IMR-90 (cell line): ENCODE measurements at regions not wholly inside any gene's neighbourhood (a gene's known extent, or its start where the extent isn't known, plus 50 kb on each side); places are given as distances from the start of the nearest gene placed in this dataset.

Experiments
- ATAC-seq: fragments of 200-7000 bp; cut with Tn5 transposase; 2 replicates; pipeline ENCODE4 v1.9.1; 2020; ENCODE audit warnings: low read depth, mild to moderate bottlenecking, moderate library complexity
- BruUV-seq: library from RNA; stranded (reverse); fragments of 400-500 nt; replicated peaks from 2 replicates; lab custom pipeline; 2021; lab: Mats Ljungman, UMichigan
- CTCF ChIA-PET: fragments of 300-600 bp; formaldehyde crosslinking; extraction: SDS; loops from one replicate; lab custom pipeline; 2021; ENCODE audit warnings: antibody characterized with exemption; lab: Yijun Ruan, JAX
- POLR2A ChIA-PET: fragments of 300-600 bp; sonication (Branson Sonifier 250); formaldehyde crosslinking; loops from one replicate; lab custom pipeline; 2022; ENCODE audit warnings: antibody characterized with exemption; ENCODE audit not compliant: unreplicated experiment; lab: Charles Lee
- DNase-seq: peaks from one replicate; pipeline ENCODE4 v3.0.0; 2013
- H2AFZ ChIP-seq: replicated peaks from 2 replicates; pipeline ENCODE3; 2013; ENCODE audit warnings: low read length, mild to moderate bottlenecking; ENCODE audit not compliant: poor library complexity
- H2AK5ac ChIP-seq: 2 replicates; pipeline ENCODE4 v1.6.1; 2013; ENCODE audit warnings: low read depth, low read length, inconsistent platforms
- H2AK9ac ChIP-seq: replicated peaks from 2 replicates; pipeline ENCODE3; 2013; ENCODE audit warnings: mild to moderate bottlenecking, low read depth, low read length, moderate library complexity; ENCODE audit not compliant: poor library complexity
- H2BK120ac ChIP-seq: 2 replicates; pipeline ENCODE4 v1.6.1; 2013; ENCODE audit warnings: low read depth, low read length, inconsistent platforms
- H2BK15ac ChIP-seq: 3 replicates; pipeline ENCODE4 v1.6.1; 2013; ENCODE audit warnings: low read depth, low read length, inconsistent platforms
- H2BK20ac ChIP-seq: 2 replicates; pipeline ENCODE4 v1.6.1; 2013; ENCODE audit warnings: low read depth, mild to moderate bottlenecking, inconsistent platforms, low read length, moderate library complexity
- H2BK5ac ChIP-seq: 2 replicates; pipeline ENCODE4 v1.6.1; 2013; ENCODE audit warnings: mild to moderate bottlenecking, low read depth, low read length, inconsistent platforms; ENCODE audit not compliant: poor library complexity, severe bottlenecking
- H3K14ac ChIP-seq: replicated peaks from 2 replicates; pipeline ENCODE4 v1.6.1; 2013; ENCODE audit warnings: low read depth, low read length, inconsistent platforms
- H3K18ac ChIP-seq: 2 replicates; pipeline ENCODE4 v1.6.1; 2013; ENCODE audit warnings: low read depth, low read length, control low read depth
- H3K23ac ChIP-seq: 2 replicates; pipeline ENCODE4 v1.6.1; 2013; ENCODE audit warnings: low read depth, low read length, inconsistent platforms
- H3K27ac ChIP-seq: 2 replicates; pipeline ENCODE4 v1.5.1; 2013; ENCODE audit warnings: mild to moderate bottlenecking, control low read depth, low read length; ENCODE audit not compliant: insufficient read depth
- H3K27me3 ChIP-seq: 2 replicates; pipeline ENCODE4 v1.6.1; 2013; ENCODE audit warnings: low read length; ENCODE audit not compliant: control insufficient read depth, insufficient read depth
- H3K36me3 ChIP-seq: 2 replicates; pipeline ENCODE4 v1.6.1; 2013; ENCODE audit warnings: low read length, mixed read lengths; ENCODE audit not compliant: control insufficient read depth, insufficient read depth
- H3K4ac ChIP-seq: 2 replicates; pipeline ENCODE4 v1.6.1; 2013; ENCODE audit warnings: low read depth, low read length, inconsistent platforms
- H3K4me1 ChIP-seq: 2 replicates; pipeline ENCODE4 v1.6.1; 2013; ENCODE audit warnings: low read length, mixed read lengths; ENCODE audit not compliant: control insufficient read depth, insufficient read depth
- H3K4me2 ChIP-seq: 2 replicates; pipeline ENCODE4 v1.6.1; 2013; ENCODE audit warnings: low read depth, mild to moderate bottlenecking, control low read depth, low read length, moderate library complexity
- H3K4me3 ChIP-seq: 2 replicates; pipeline ENCODE4 v1.5.1; 2013; ENCODE audit warnings: low read depth, mild to moderate bottlenecking, control low read depth, low read length, moderate library complexity; ENCODE audit not compliant: insufficient read depth
- H3K56ac ChIP-seq: 2 replicates; pipeline ENCODE4 v1.6.1; 2013; ENCODE audit warnings: low read length, inconsistent platforms; ENCODE audit not compliant: insufficient read depth; ENCODE audit errors: extremely low read depth
- H3K79me1 ChIP-seq, 2 experiments: 2 replicates each; pipeline ENCODE4 v1.6.1; 2013; ENCODE audit warnings: low read length in 2 of 2, inconsistent platforms in 1 of 2, low read depth in 1 of 2
- H3K9ac ChIP-seq: 2 replicates; pipeline ENCODE4 v1.6.1; 2013; ENCODE audit warnings: low read depth, low read length, control low read depth
- H3K9me1 ChIP-seq: 2 replicates; pipeline ENCODE4 v1.6.1; 2013; ENCODE audit warnings: low read length, inconsistent platforms; ENCODE audit not compliant: insufficient read depth
- H3K9me3 ChIP-seq: 2 replicates; pipeline ENCODE4 v1.6.1; 2013; ENCODE audit warnings: low read length; ENCODE audit not compliant: control insufficient read depth, insufficient read depth
- H4K20me1 ChIP-seq: 2 replicates; pipeline ENCODE4 v1.6.1; 2013; ENCODE audit warnings: low read length, inconsistent platforms; ENCODE audit not compliant: insufficient read depth
- H4K5ac ChIP-seq: 2 replicates; pipeline ENCODE4 v1.6.1; 2013; ENCODE audit warnings: mild to moderate bottlenecking, low read depth, low read length, control low read depth
- H4K8ac ChIP-seq, 2 experiments: 2 replicates each; pipeline ENCODE4 v1.6.1; 2013; ENCODE audit warnings: low read depth in 2 of 2, low read length in 2 of 2, control low read depth in 1 of 2, inconsistent platforms in 1 of 2
- H4K91ac ChIP-seq: 2 replicates; pipeline ENCODE4 v1.6.1; 2013; ENCODE audit warnings: low read depth, low read length, inconsistent platforms; ENCODE audit not compliant: insufficient read depth
- BHLHE40 ChIP-seq: fragments of 150-350 bp; IDR thresholded peaks from 2 replicates; pipeline ENCODE4 v1.6.1; 2016; ENCODE audit warnings: mild to moderate bottlenecking, low read depth, low read length
- CEBPB ChIP-seq: IDR thresholded peaks from 2 replicates; pipeline ENCODE4 v1.6.1; 2012; ENCODE audit warnings: low read depth, low read length, improper control_type of control experiment
- CHD1 ChIP-seq: IDR thresholded peaks from 2 replicates; pipeline ENCODE4 v1.6.1; 2012; ENCODE audit warnings: low read depth, low read length, improper control_type of control experiment
- FOS ChIP-seq: fragments of 150-350 bp; IDR thresholded peaks from 2 replicates; pipeline ENCODE4 v1.6.1; 2016; ENCODE audit warnings: low read depth, low read length
- MAFK ChIP-seq: IDR thresholded peaks from 2 replicates; pipeline ENCODE4 v1.6.1; 2012; ENCODE audit warnings: low read depth, low read length, improper control_type of control experiment
- MAZ ChIP-seq: IDR thresholded peaks from 2 replicates; pipeline ENCODE4 v1.6.1; 2012; ENCODE audit warnings: low read depth, mild to moderate bottlenecking, low read length, improper control_type of control experiment, moderate library complexity, borderline replicate concordance
- MXI1 ChIP-seq: IDR thresholded peaks from 2 replicates; pipeline ENCODE4 v1.6.1; 2012; ENCODE audit warnings: low read depth, mild to moderate bottlenecking, low read length, moderate library complexity, borderline replicate concordance
- NFE2L2 ChIP-seq: fragments of 150-350 bp; IDR thresholded peaks from 2 replicates; pipeline ENCODE4 v1.6.1; 2016; ENCODE audit warnings: low read depth, mild to moderate bottlenecking, low read length
- POLR2A ChIP-seq: IDR thresholded peaks from 2 replicates; pipeline ENCODE4 v1.6.1; 2012; ENCODE audit warnings: mild to moderate bottlenecking, low read depth, low read length
- RAD21 ChIP-seq: IDR thresholded peaks from 2 replicates; pipeline ENCODE4 v1.6.1; 2012; ENCODE audit warnings: low read length, improper control_type of control experiment
- RCOR1 ChIP-seq: IDR thresholded peaks from 2 replicates; pipeline ENCODE4 v1.6.1; 2012; ENCODE audit warnings: mild to moderate bottlenecking, low read length, improper control_type of control experiment; ENCODE audit not compliant: insufficient replicate concordance
- RFX5 ChIP-seq: IDR thresholded peaks from 2 replicates; pipeline ENCODE4 v1.8.0; 2012; ENCODE audit warnings: low read depth, mild to moderate bottlenecking, low read length, moderate library complexity
- SMC3 ChIP-seq: fragments of 150-350 bp; IDR thresholded peaks from 2 replicates; pipeline ENCODE4 v1.6.1; 2016; ENCODE audit warnings: low read depth, mild to moderate bottlenecking, antibody characterized with exemption, low read length, moderate library complexity
- WGBS, 2 experiments: methylation state at CpG; one replicate each; pipeline versions ENCODE4 v1.1.5 to v1.1.7; 2013; ENCODE audit warnings: missing lambda C conversion rate in 2 of 2; ENCODE audit not compliant: insufficient read length in 1 of 2; ENCODE audit errors: extremely low coverage in 2 of 2; 5-methylcytosine and 5-hydroxymethylcytosine counted together
- dilution Hi-C: fragments of 300-500 bp; cut with HindIII; formaldehyde crosslinking; loops from one replicate; pipeline ENCODE4 v1.14.3; 2018; ENCODE audit warnings: low sequenced_read_pairs; ENCODE audit not compliant: unreplicated experiment
- in situ Hi-C: fragments of 300-500 bp; cut with MboI; formaldehyde crosslinking; loops from 3 replicates; pipeline ENCODE4 v1.14.3; 2019; ENCODE audit warnings: low sequenced_read_pairs, inconsistent platforms, mixed read lengths
- intact Hi-C: fragments of 100-400 bp; cut with micrococcal nuclease; formaldehyde crosslinking; loops from 2 replicates; pipeline ENCODE4 v1.10.0; 2022
- TF ChIP-seq, protein P1 (sequence below): conservative IDR thresholded peaks from 2 replicates; pipeline ENCODE4 v1.5.1; 2012; ENCODE audit warnings: mild to moderate bottlenecking, low read depth, low read length, improper control_type of control experiment
- TF ChIP-seq, protein P2 (sequence below): fragments of 150-350 bp; IDR thresholded peaks from 2 replicates; pipeline ENCODE4 v1.6.1; 2016; ENCODE audit warnings: low read depth, mild to moderate bottlenecking, low read length, moderate library complexity, borderline replicate concordance
- TF ChIP-seq, protein P3 (sequence below): fragments of 150-350 bp; IDR thresholded peaks from 2 replicates; pipeline ENCODE4 v1.6.1; 2017; ENCODE audit warnings: mild to moderate bottlenecking, antibody characterized with exemption, low read length, low read depth

- Histone ChIP-seq H2BK120ac (no peak overlapping the region), H4K91ac (no peak overlapping the region), H3K36me3 (no peaks in the 10 kb centered on the region), H3K4ac (no peak overlapping the region), H2AK5ac (no peak overlapping the region), H3K18ac (no peak overlapping the region), H3K27me3 (no peaks in the 10 kb centered on the region), H3K9me3 (peaks cover 2% of the 10 kb centered on the region; the same call in 1 of the 2 replicates), H2AFZ (no peak overlapping the region), H3K23ac (no peak overlapping the region), H3K4me3 (no peak overlapping the region), H2BK20ac (no peak overlapping the region), H3K79me1 (no peaks in the 10 kb centered on the region), H3K27ac (no peak overlapping the region), H4K8ac (no peak overlapping the region), H3K56ac (no peak overlapping the region), H4K20me1 (no peaks in the 10 kb centered on the region), H3K14ac (no peak overlapping the region), H2BK15ac (no peak overlapping the region), H2BK5ac (no peak overlapping the region), H3K4me1 (no peaks in the 10 kb centered on the region), H2AK9ac (no peak overlapping the region), H3K9me1 (no peaks in the 10 kb centered on the region), H3K4me2 (no peak overlapping the region), H4K5ac (no peak overlapping the region), H3K9ac (no peak overlapping the region)
- ATAC-seq (no peak), DNase-seq (no peak)
- ChIA-PET POLR2A (no interaction called here), CTCF (no interaction called here)
- in situ Hi-C loops (no loop called here), intact Hi-C loops (no loop called here), dilution Hi-C loops (no loop called here)
- no CpG with 5 or more reads among the region's 2 CpGs for WGBS, 2 experiments
- no TSS peak for BruUV-seq
- TF ChIP-seq RAD21 (no peak), POLR2A (no peak), MAFK (no peak), MAZ (no peak), RFX5 (no peak), RCOR1 (no peak), CEBPB (no peak), SMC3 (no peak), NFE2L2 (no peak), CHD1 (no peak), MXI1 (no peak), FOS (no peak), BHLHE40 (no peak)
- TF ChIP-seq, protein P1, sequence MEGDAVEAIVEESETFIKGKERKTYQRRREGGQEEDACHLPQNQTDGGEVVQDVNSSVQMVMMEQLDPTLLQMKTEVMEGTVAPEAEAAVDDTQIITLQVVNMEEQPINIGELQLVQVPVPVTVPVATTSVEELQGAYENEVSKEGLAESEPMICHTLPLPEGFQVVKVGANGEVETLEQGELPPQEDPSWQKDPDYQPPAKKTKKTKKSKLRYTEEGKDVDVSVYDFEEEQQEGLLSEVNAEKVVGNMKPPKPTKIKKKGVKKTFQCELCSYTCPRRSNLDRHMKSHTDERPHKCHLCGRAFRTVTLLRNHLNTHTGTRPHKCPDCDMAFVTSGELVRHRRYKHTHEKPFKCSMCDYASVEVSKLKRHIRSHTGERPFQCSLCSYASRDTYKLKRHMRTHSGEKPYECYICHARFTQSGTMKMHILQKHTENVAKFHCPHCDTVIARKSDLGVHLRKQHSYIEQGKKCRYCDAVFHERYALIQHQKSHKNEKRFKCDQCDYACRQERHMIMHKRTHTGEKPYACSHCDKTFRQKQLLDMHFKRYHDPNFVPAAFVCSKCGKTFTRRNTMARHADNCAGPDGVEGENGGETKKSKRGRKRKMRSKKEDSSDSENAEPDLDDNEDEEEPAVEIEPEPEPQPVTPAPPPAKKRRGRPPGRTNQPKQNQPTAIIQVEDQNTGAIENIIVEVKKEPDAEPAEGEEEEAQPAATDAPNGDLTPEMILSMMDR, result no peak
- TF ChIP-seq, protein P2, sequence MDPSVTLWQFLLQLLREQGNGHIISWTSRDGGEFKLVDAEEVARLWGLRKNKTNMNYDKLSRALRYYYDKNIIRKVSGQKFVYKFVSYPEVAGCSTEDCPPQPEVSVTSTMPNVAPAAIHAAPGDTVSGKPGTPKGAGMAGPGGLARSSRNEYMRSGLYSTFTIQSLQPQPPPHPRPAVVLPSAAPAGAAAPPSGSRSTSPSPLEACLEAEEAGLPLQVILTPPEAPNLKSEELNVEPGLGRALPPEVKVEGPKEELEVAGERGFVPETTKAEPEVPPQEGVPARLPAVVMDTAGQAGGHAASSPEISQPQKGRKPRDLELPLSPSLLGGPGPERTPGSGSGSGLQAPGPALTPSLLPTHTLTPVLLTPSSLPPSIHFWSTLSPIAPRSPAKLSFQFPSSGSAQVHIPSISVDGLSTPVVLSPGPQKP, result no peak
- TF ChIP-seq, protein P3, sequence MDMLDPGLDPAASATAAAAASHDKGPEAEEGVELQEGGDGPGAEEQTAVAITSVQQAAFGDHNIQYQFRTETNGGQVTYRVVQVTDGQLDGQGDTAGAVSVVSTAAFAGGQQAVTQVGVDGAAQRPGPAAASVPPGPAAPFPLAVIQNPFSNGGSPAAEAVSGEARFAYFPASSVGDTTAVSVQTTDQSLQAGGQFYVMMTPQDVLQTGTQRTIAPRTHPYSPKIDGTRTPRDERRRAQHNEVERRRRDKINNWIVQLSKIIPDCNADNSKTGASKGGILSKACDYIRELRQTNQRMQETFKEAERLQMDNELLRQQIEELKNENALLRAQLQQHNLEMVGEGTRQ, result no peak
Measured at GRCh38 chr3:26108846-26109489, 319.1 kb downstream of the OXSM start.
